ENCODE measurements at regions not wholly inside any gene's neighbourhood (a gene's known extent, or its start where the extent isn't known, plus 50 kb on each side); places are given as distances from the start of the nearest gene placed in this dataset.

DNA sequence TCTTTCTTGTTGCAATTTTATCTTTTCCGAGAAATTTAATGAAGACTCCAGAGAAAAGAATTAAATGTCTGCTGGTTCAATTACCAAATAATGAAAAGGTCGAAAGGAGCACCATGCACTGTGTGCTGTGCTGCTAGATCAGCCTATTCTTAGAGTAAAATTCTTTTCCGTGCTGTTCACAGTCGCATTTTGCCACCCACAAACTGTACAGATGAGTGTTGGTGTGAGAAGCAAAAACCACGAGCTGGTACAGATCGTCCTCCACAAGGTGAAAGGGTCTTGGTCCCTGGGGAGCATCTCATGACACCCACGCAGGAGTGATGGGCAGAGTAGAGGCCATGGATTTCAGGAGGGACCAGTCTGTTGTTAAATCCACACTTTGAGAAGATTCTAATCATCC lies 143.8 kb upstream of the PUM3 start:
- Mint-ChIP-seq H3K9me3 (no peaks in the 10 kb centered on the region), H3K27ac (no peak overlapping the region), H3K27me3 (no peaks in the 10 kb centered on the region), H3K36me3 (no peaks in the 10 kb centered on the region), H3K4me1 (ENCODE audit: unreplicated experiment) (no peaks in the 10 kb centered on the region), H3K4me3 (no peak overlapping the region)
- no peak for DNase-seq (ENCODE audit: extremely low spot score, unreplicated experiment)
- TF ChIP-seq, protein P1, sequence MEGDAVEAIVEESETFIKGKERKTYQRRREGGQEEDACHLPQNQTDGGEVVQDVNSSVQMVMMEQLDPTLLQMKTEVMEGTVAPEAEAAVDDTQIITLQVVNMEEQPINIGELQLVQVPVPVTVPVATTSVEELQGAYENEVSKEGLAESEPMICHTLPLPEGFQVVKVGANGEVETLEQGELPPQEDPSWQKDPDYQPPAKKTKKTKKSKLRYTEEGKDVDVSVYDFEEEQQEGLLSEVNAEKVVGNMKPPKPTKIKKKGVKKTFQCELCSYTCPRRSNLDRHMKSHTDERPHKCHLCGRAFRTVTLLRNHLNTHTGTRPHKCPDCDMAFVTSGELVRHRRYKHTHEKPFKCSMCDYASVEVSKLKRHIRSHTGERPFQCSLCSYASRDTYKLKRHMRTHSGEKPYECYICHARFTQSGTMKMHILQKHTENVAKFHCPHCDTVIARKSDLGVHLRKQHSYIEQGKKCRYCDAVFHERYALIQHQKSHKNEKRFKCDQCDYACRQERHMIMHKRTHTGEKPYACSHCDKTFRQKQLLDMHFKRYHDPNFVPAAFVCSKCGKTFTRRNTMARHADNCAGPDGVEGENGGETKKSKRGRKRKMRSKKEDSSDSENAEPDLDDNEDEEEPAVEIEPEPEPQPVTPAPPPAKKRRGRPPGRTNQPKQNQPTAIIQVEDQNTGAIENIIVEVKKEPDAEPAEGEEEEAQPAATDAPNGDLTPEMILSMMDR (conservative IDR thresholded peaks at IDR 0.05) = no peak

DNA sequence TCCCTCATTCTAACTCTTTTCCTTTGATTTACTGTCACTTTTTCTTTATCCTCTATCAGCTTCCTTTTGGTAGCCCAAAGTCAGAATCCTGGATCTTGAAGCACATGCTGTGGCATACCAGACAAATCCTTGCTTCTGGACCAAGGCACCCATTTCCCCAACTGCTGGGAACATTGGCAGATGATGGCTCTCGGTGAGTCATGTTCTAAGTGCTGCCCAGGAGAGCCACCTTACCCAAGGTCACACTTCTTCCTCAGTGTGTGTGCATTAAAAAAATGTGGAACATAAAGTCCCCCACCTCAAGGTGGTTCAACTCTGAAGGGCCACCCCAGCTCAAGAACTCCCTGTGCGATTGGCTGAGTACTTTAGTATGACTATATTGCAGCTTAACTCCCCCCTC lies 141.4 kb upstream of the PUM3 start:
- Mint-ChIP-seq H3K9me3 (no peaks in the 10 kb centered on the region), H3K36me3 (no peaks in the 10 kb centered on the region), H3K4me1 (ENCODE audit: unreplicated experiment) (peaks cover 2% of the 10 kb centered on the region), H3K4me3 (no peak overlapping the region), H3K27me3 (no peaks in the 10 kb centered on the region), H3K27ac (no peak overlapping the region)
- TF ChIP-seq, protein P1 (conservative IDR thresholded peaks at IDR 0.05) = no peak
- no peak for DNase-seq (ENCODE audit: extremely low spot score, unreplicated experiment)

DNA sequence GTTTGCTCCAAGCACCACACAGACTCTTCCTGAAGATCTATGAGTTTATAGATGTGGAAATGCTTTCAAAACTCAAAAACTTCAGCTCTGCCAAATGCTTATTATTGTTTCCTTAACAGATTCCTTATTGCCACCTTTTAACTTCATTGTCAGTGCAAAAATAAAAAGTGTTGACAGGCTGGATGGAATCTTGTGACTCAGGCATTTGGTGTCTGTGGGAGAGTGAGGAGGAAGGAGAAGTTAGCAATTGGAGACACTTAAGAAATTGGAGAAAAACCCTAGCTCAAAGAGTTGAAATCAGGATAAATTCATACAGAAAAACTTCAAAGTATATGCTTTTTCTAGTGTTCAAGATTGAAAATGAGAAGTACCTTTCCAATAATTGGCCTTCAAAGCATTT lies 140.6 kb upstream of the PUM3 start:
- Mint-ChIP-seq H3K4me1 (ENCODE audit: unreplicated experiment) (peaks cover 6% of the 10 kb centered on the region), H3K9me3 (no peaks in the 10 kb centered on the region)

DNA sequence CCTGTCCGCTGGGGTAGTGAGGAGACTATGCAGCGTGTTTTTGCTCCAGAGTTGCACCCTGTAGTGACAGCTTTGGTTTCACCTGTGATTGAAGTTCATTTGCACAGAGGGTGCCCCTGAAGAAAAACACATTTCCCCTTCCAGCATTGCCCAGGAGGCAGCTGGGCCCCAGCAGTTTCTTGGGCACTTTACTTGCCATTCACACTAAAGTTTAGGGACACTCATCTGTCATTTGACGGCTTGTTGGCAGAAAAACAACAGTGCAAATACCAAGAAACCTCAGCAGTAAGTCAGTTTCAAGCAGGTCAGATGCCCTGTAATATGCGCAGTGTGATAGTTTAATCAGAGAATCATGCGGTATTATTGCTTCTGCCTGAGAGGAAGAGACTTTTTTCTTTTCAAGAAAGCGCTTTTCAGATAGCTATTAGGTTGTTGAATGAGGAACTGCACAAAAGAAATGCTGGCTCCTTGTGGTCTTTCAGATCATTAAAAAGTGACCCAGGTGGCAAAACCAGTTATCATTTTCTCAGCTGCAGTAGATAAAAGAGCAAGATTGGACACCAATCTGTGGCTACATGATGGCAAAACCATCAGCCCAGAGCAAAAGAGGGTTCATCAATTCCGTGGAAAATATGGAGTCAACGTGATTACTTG lies 136.2 kb upstream of the PUM3 start:
- no peak overlapping the region for H3K4me3 Mint-ChIP-seq
- no peaks in the 10 kb centered on the region for H3K36me3 Mint-ChIP-seq
- no peak for DNase-seq (ENCODE audit: extremely low spot score, unreplicated experiment)
- no peaks in the 10 kb centered on the region for H3K9me3 Mint-ChIP-seq
- no peak overlapping the region for H3K27ac Mint-ChIP-seq
- TF ChIP-seq, protein P1 (conservative IDR thresholded peaks at IDR 0.05) = no peak
- no peaks in the 10 kb centered on the region for H3K27me3 Mint-ChIP-seq
- H3K4me1 Mint-ChIP-seq (ENCODE audit: unreplicated experiment) = peaks cover 6% of the 10 kb centered on the region

More for the DNA sequence above, 140.6 kb upstream of the PUM3 start:
- Mint-ChIP-seq H3K27me3 (no peaks in the 10 kb centered on the region), H3K27ac (no peak overlapping the region), H3K36me3 (no peaks in the 10 kb centered on the region), H3K4me3 (no peak overlapping the region)
- TF ChIP-seq, protein P1 (conservative IDR thresholded peaks at IDR 0.05) = no peak
- no peak for DNase-seq (ENCODE audit: extremely low spot score, unreplicated experiment)

DNA sequence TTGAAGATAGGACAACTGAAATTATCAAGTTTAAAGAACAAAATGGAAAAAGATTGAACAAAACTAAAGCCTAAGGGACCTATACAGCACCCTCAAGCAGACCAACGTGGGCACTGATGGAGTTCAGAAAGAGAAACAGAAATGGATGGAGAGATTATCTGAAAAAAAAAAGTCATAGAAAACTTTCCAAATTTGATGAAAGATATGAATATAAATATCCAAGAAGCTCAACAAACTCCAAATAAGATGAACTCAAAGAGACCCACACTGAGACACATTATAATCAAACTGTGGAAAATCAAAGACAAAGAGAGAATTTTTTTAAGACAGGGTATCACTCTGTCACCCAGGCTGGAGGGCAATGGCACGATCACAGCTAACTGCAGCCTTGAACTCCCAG lies 128.6 kb upstream of the PUM3 start:
- Mint-ChIP-seq H3K4me3 (no peak overlapping the region), H3K4me1 (ENCODE audit: unreplicated experiment) (peaks cover 4% of the 10 kb centered on the region), H3K27ac (no peak overlapping the region), H3K36me3 (peaks cover 10% of the 10 kb centered on the region), H3K27me3 (no peaks in the 10 kb centered on the region), H3K9me3 (no peaks in the 10 kb centered on the region)
- TF ChIP-seq, protein P1 (conservative IDR thresholded peaks at IDR 0.05) = no peak
- no peak for DNase-seq (ENCODE audit: extremely low spot score, unreplicated experiment)

DNA sequence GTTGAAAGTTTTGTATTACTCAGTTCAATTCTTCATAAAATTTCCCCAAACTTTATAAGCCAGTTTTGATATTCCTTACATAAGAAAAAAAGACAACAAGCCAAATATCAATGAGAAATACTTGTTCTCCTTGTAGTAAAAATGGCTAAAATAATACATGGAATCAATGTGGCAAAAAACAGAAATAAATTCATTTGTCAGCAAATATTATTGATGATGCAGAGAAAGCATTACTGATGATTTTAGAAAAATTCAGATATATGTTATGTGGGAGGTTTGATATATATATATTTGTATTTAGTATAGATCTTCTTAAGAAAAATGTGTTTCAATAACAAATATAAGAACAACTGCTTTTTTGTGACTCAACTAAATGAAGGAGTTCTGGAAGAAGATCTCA lies 127.0 kb upstream of the PUM3 start:
- H3K4me1 Mint-ChIP-seq (ENCODE audit: unreplicated experiment) = peaks cover 14% of the 10 kb centered on the region
- H3K4me3 Mint-ChIP-seq = no peak overlapping the region
- TF ChIP-seq, protein P1 (conservative IDR thresholded peaks at IDR 0.05) = no peak
- no peaks in the 10 kb centered on the region for H3K27me3 Mint-ChIP-seq
- H3K9me3 Mint-ChIP-seq = no peaks in the 10 kb centered on the region
- no peak for DNase-seq (ENCODE audit: extremely low spot score, unreplicated experiment)
- peaks cover 10% of the 10 kb centered on the region for H3K36me3 Mint-ChIP-seq
- H3K27ac Mint-ChIP-seq = no peak overlapping the region
